ENCODE measurements at regions not wholly inside any gene's neighbourhood (a gene's known extent, or its start where the extent isn't known, plus 50 kb on each side); places are given as distances from the start of the nearest gene placed in this dataset.
"Not testable (repeated sequence)": the region's sequence is repeated elsewhere in the genome, so short reads cannot be mapped to it uniquely, and the experiment has no call there.

DNA sequence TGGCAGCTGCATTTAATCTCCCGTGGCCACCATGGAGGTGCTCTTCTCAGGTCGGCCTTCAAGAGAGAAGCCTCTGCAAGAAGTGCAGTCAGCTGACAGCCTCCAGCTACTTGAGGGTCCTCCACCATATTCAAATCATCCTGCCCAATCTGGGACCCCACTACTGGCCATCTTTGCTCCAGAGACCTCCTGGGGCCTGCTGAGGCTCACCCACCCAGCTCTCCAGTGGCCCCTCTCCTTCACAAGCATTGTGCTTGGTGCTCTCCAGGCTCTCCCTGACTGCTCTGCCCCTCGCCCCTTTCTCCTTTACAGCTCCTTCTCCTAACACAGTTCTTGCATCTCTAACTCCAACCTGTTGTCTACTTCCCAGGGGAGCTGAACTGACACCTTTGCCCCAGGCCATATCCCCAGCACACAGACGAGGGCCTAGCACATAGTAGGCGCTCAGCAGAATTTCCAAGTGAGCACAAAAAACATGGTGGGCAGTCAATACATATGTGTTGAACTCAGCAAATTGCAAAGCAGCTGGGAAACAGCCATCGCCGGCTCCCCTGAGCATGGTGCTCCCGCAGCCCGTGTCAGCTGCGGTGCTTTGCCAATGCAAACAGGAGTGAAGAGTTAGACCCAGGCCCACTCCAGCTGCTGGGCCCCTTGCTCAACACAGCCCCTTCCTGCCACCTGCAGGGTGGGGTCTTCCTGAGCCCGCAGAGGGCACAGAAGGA is 102.2 kb downstream of the TNFRSF13B start:
- DNase-seq: not testable (repeated sequence)

DNA sequence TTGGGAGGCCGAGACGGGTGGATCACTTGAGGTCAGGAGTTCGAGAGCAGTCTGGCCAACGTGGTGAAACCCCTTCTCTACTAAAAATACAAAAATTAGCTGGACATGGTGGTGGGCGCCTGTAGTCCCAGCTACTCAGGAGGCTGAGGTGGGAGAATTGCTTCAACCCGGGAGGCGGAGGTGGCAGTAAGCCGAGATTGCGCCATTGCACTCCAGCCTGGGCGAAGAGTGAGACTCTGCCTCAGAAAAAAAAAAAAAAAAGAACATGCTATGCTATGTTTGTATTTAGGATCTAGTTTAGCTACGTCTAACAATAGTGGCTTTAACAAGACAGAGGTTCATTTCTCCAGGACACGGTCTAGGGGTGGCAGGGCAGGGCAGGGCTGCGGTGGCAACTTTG is 103.3 kb downstream of the TNFRSF13B start:
- not testable (repeated sequence) for DNase-seq

DNA sequence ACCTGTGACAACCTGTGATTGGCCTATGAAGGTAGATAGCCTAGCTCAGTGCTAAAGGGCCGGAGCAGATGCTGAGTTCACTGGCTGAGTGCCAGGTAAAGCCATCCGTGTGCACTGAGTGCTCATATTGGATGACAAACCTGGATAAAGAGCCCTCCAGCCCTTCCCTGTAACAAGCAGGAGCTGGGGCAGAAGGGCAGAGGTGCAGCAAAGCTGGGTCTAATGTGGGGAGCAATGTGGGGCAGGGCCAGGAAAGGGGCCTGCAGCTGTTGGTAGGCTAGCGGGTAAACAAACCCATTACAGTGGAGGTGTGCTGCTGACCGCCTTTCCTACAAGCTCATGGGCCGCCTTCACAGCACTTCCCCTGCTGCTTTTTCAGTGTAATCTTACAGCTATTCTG is 104.4 kb downstream of the TNFRSF13B start:
- not testable (repeated sequence) for DNase-seq

DNA sequence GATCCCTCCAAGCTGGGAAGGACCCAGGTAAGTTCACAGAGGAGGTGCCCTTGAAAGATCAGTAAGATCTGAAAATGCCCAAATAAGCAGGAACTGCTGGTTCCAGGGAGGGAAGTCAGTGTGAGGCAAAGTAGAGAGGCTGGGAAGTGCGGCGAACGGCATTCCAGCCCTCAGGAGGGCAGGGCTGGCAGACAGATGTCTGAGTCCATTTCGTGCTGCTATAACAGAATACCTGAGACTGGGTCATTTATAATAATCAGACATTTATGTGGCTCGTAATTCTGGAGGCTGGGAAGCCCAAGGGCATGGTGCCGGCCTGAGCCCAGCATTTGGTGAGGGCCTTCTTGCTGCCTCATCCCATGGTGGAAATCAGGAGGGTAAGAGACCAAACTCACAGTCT is 105.1 kb downstream of the TNFRSF13B start:
- not testable (repeated sequence) for DNase-seq

DNA sequence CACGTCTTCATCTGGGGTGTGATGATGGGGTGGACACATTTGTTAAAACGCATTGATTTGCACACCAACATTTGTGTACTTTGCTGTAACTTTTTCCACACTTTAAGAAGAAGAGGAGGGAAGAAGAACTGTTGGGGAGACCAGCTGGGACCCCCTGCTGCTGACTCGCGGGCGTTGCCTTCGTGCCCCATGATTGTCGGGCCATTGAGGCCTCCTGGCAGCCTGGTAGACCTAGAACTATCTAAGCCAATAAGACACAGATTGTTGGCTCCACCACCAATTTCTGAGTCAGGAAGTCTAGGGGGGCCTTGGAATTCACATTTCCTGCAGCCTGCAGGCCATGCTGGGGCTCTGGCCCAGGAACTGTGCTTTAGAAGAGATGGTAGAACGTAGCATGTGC is 105.5 kb downstream of the TNFRSF13B start:
- DNase-seq: no peak

DNA sequence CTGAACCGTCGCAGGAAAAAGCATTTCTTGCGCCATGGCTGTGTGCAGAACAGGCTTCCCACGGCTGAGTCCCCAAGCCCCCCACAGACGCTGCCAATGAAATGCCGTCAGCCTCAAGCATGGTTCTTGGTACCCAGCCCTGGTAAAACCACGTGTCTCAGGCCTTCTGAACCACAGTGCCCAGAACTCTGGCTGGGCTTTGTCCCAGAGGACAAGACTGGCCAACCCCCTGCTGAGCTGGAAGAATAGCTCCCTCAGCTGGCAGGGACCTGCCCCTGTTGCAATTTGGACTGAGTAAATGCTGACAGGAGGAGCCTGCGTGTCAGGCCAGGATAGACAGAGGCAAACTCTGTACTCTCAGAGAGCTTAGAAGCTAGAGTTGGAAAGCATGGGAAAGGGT is 106.2 kb downstream of the TNFRSF13B start:
- DNase-seq: not testable (repeated sequence)

GRCh38 chr17:16865077-16865613 is 106.8 kb downstream of the TNFRSF13B start:
- not testable (repeated sequence) for DNase-seq

- DNase-seq: not testable (repeated sequence)
These were observed 107.3 kb downstream of the TNFRSF13B start for GRCh38 chr17:16864462-16865076.

DNA sequence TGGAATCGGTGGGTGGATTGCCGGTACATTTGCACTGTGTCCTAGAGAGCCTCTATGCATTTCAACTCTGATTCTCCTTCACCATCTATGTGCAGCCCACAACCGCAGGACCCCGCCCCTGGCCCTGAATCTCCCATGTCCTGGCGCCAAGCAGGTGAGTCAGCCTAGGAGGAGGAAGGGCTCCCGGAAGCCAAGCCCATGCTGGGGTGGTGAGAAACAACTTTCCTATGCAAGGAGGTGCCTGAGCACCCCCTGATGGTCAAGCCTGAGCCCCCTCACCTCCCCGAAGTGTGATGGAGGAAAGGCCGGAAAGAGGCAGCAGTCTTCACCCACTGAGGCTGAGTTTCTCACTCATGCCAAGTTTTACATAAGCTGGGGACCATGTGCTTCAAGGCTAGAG is 110.8 kb downstream of the TNFRSF13B start:
- not testable (repeated sequence) for DNase-seq

- DNase-seq: not testable (repeated sequence)
These were observed 111.5 kb downstream of the TNFRSF13B start for GRCh38 chr17:16860467-16860866.

- DNase-seq: not testable (repeated sequence)
These were observed 112.4 kb downstream of the TNFRSF13B start for GRCh38 chr17:16859515-16859914.

GRCh38 chr17:16857746-16858145 is 114.2 kb downstream of the TNFRSF13B start:
- DNase-seq: not testable (repeated sequence)

GRCh38 chr17:16856846-16857245 is 115.1 kb downstream of the TNFRSF13B start:
- not testable (repeated sequence) for DNase-seq

DNA sequence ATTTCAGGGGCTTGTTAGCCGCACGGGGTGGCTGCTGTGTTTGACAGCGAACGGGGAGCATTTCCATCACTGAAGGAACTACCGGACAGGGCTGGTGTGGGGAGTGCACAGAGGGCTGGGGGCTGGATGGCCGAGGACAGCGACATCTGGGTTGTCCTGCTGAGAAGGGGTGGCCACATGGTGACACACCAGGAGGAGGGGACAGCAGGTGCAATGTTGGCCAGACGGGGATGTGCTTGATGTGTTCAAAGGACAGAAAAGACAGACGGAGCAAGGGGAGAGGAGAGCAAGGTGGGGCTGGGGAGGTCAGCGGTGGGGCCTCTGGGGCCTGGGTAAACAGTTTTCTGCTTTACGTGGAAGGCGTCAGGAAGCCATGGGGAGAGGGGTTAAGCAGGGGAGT is 115.7 kb downstream of the TNFRSF13B start:
- DNase-seq: not testable (repeated sequence)

GRCh38 chr17:16854636-16855035 is 117.3 kb downstream of the TNFRSF13B start:
- DNase-seq: not testable (repeated sequence)

DNA sequence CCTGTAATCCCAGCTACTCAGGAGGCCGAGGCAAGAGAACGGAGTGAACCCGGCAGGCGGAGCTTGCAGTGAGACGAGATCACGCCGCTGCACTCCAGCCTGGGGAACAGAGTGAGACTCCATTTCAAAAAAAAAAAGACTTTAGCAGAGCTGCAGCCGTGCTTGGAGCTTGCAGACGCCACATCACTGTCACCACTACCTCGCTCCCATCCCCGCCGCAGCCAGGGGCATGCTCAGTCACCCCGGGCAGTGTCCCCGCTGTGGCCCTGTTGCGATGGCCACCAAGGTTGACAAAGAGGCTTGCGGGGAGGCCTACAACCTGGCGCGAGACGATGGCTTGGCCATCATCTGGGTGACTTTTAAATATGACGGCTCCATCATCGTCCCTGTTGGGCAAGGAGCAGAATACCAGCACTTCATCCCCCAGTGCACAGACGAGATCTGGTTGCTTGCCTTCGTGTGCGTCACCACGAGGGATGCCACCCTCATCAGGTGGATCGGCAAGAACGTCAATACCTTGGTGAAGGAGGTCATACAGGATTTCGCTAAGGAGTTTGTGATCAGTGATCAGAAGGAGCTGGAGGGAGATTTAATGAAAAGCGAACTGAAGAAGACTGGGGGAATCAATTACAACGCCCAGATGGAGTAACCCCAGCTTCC is 118.1 kb downstream of the TNFRSF13B start:
- DNase-seq: no peak

- DNase-seq: not testable (repeated sequence)
These were observed 122.1 kb downstream of the TNFRSF13B start for GRCh38 chr17:16849861-16850260.

DNA sequence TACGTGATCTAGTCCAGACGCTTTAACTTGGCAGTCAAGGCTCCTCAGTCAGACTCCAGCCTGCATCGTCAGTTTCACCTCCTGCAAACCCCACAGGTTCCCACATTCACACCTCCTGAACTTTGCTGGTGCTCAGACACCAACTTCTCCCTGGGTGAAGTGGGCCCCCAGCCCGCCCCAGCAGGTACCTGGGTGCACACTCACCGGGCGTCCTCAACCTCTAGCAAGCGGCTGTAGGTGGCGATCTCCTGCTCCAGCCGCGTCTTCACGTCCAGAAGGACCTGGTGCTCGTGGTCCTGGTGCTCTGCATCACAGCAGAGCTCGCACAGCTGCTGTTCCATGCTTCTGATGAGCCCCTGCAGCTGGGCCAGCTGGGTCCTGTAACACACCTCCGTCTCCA is 122.9 kb downstream of the TNFRSF13B start:
- not testable (repeated sequence) for DNase-seq

DNA sequence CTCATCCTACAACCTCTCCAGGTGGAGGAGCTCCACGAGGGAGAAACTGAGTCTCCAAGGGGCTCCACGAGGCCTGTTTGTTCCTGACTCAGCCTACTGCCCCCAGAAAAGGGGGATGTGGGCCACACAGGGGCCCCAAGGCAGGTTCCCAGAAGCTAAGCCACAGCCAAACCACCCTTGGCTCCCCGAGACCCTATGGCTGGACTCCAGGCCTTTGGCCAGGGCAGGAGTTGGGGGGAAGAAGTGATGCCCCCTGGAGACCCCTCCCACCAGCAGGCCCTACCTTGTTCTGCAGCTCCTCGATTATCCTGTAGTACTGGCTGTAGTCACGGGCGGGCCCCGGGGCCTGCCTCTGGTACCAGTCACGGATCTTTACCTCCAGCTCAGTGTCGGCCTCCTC is 126.8 kb downstream of the TNFRSF13B start:
- DNase-seq: not testable (repeated sequence)

DNA sequence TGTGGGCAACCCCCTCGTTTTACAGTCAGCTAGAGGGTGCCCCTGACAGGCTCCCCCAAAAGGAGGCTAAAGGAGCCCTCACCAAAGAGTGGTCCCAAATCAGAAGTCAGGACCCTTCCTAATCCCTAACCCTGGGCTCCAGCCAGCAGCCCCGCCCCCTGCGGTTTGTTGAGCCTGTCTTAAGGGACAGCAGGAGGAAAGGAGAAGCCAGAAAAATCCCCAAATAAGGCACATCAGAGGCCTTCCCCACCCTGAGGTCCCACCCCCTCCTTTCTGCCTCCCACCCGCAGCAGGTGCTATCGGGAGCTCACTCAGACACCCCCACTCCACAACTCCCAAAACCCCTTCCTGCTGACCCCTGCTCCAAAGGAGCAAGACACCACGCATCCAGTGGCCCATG is 127.2 kb downstream of the TNFRSF13B start:
- DNase-seq: not testable (repeated sequence)

GRCh38 chr17:16843511-16843910 is 128.4 kb downstream of the TNFRSF13B start:
- not testable (repeated sequence) for DNase-seq

GRCh38 chr17:16842346-16842745 is 129.6 kb downstream of the TNFRSF13B start:
- not testable (repeated sequence) for DNase-seq

DNA sequence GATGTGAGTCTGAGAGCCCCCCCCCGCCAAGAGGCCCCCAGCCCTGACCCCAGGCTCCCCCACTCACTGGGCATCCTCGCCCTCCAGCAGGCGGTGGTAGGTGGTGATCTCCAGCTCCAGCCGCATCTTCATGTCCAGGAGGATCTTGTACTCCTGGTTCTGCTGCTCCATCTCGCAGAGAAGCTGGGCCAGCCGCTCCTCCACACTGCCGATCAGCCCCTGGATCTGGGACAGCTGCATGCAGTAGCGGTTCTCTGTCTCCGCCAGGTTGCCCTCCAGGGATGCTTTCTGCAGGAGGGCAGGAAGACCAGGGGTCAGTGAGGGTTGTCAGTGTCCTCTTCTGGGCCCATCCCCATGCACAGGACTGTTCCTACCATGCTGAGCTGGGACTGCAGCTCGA is 130.0 kb downstream of the TNFRSF13B start:
- DNase-seq: not testable (repeated sequence)

DNA sequence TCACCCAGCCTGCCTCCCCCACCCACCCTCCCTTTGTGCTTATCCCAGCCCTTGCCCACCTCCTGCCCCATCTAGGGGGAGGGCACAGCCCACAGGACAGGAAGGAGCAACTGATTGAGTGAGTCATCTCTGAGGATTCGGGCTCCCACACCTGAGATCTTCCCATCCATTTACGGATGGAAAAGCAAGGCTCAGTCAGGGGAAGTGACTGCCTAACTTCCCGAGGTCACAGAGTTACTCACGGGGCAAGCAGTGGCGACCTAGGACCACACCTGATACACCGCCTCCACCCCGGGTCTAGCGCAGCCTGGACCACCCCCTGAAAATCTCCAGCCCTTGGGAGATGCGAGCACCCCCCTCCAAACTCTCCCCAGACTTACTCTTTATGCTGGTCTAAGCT is 131.7 kb downstream of the TNFRSF13B start:
- not testable (repeated sequence) for DNase-seq

Data from stimulated activated CD4-positive, alpha-beta T cell treated with anti-CD3 and anti-CD28 coated beads, Interleukin-15, amount 100 ng/mL, for 24 hours (primary cell).